GM12878 (cell line): ENCODE measurements at regions not wholly inside any gene's neighbourhood (a gene's known extent, or its start where the extent isn't known, plus 50 kb on each side); places are given as distances from the start of the nearest gene placed in this dataset.

Source experiments
- ASH2L ChIP-seq: fragments of 300-600, 200-600 bp; sonication (generic); IDR thresholded peaks from 2 replicates; pipeline ENCODE4 v1.6.1; 2017; ENCODE audit warnings: low read depth, mild to moderate bottlenecking, borderline replicate concordance
- BCLAF1 ChIP-seq: fragments of 450-650 bp; IDR thresholded peaks from 2 replicates; pipeline ENCODE4 v1.6.1; 2017; ENCODE audit warnings: antibody characterized with exemption, mild to moderate bottlenecking, moderate library complexity
- BHLHE40 ChIP-seq, 2 experiments: fragments of 450-650 bp in 1 of 2; IDR thresholded peaks; 2 replicates each; pipeline ENCODE4 v1.6.1; 2011 to 2017; ENCODE audit warnings: low read depth in 2 of 2, borderline replicate concordance in 1 of 2, improper control_type of control experiment in 1 of 2, low read length in 1 of 2, mild to moderate bottlenecking in 1 of 2
- NKRF ChIP-seq: fragments of 450-650 bp; conservative IDR thresholded peaks from 2 replicates; pipeline ENCODE4 v1.6.1; 2017; ENCODE audit warnings: mild to moderate bottlenecking, moderate library complexity
- POLR2AphosphoS5 ChIP-seq: IDR thresholded peaks from 2 replicates; pipeline ENCODE4 v1.6.1; 2011; ENCODE audit warnings: mild to moderate bottlenecking, low read length, inconsistent platforms
- RAD21 ChIP-seq: IDR thresholded peaks from 2 replicates; pipeline ENCODE4 v1.6.1; 2011; ENCODE audit warnings: mild to moderate bottlenecking, low read depth, low read length, moderate library complexity; ENCODE audit not compliant: insufficient read depth

GRCh38 chr14:26820138-26820537 is 222.3 kb upstream of the NOVA1 start:
- no peak for TF ChIP-seq ASH2L
- no peak for TF ChIP-seq RAD21
- TF ChIP-seq BCLAF1, result no peak
- no peak for TF ChIP-seq BHLHE40 (IDR thresholded peaks at IDR 0.05; ENCODE audit: borderline replicate concordance in 1 of 2, low read depth in 2 of 2, low read length in 1 of 2)
- no peak for TF ChIP-seq NKRF
- no peak for TF ChIP-seq POLR2AphosphoS5
